ENCODE measurements at regions not wholly inside any gene's neighbourhood (a gene's known extent, or its start where the extent isn't known, plus 50 kb on each side); places are given as distances from the start of the nearest gene placed in this dataset.

DNA sequence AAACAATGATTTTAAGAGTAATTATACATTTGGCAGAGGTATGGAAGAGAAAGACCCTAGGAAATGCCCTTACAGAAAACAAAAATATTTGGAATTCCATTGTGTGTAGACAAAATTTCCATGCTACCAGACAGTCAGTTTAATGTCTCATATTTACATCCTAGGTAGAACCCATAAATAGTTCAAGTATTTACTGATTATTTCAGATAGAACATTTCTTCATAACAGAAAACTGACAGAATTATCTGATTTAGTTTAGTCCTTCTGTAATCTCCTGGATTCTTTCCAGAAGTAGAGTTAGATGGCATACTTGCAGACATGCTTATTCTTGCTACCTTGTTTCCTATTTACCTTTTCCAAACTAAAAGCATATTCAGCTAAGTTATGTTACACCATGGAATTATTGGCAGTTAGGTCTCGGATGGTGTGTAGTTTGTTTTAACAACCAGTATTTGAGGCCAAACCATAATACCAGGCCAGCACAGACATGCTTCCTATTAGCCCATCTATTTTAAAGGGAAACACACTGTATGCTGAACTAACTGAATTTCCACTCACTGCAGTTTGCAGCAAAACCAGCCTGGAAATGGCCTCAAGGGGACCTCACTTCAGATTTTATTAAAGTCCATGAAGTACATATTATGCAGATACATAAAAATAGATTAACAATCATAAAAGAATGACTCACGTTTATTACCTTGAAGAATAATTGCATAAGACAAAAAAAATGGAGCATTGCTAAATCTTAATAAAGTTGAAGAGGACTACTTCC is 126.6 kb upstream of the LRIG3 start:
- TF ChIP-seq, protein P1, sequence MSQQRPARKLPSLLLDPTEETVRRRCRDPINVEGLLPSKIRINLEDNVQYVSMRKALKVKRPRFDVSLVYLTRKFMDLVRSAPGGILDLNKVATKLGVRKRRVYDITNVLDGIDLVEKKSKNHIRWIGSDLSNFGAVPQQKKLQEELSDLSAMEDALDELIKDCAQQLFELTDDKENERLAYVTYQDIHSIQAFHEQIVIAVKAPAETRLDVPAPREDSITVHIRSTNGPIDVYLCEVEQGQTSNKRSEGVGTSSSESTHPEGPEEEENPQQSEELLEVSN (IDR thresholded peaks at IDR 0.05; ENCODE audit: borderline replicate concordance, low read depth): no peak
- TF ChIP-seq CEBPB (IDR thresholded peaks at IDR 0.05) (no peak), SMC3 (IDR thresholded peaks at IDR 0.05) (no peak), PBX3 (IDR thresholded peaks at IDR 0.05) (no peak), MYC (IDR thresholded peaks at IDR 0.05; ENCODE audit: borderline replicate concordance, low read length) (no peak), EP300 (IDR thresholded peaks at IDR 0.05) (no peak), CTCF (IDR thresholded peaks at IDR 0.05) (no peak), RNF2 (IDR thresholded peaks at IDR 0.05; ENCODE audit: borderline replicate concordance, low read depth) (no peak), JUN (IDR thresholded peaks at IDR 0.05) (no peak), RFX5 (IDR thresholded peaks at IDR 0.05) (no peak), CBX8 (IDR thresholded peaks at IDR 0.05) (no peak), ELK1 (IDR thresholded peaks at IDR 0.05; ENCODE audit: low read depth, low read length) (no peak)
- TF ChIP-seq, protein P2, sequence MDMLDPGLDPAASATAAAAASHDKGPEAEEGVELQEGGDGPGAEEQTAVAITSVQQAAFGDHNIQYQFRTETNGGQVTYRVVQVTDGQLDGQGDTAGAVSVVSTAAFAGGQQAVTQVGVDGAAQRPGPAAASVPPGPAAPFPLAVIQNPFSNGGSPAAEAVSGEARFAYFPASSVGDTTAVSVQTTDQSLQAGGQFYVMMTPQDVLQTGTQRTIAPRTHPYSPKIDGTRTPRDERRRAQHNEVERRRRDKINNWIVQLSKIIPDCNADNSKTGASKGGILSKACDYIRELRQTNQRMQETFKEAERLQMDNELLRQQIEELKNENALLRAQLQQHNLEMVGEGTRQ (IDR thresholded peaks at IDR 0.05): no peak

Data from A549 (cell line).